Loucy (cell line): ENCODE measurements at regions not wholly inside any gene's neighbourhood (a gene's known extent, or its start where the extent isn't known, plus 50 kb on each side); places are given as distances from the start of the nearest gene placed in this dataset.

ENCODE experiments used
- EZH2phosphoT487 ChIP-seq: fragments of 200-600 bp; IDR thresholded peaks from 2 replicates; pipeline ENCODE4 v1.6.1; 2018; ENCODE audit warnings: antibody characterized with exemption, mild to moderate bottlenecking, moderate library complexity, borderline replicate concordance
- TF ChIP-seq, protein P1 (sequence below): fragments of 200-600 bp; sonication (generic); conservative IDR thresholded peaks from 2 replicates; pipeline ENCODE4 v1.5.1; 2014; ENCODE audit warnings: mild to moderate bottlenecking, antibody characterized with exemption, low read length

DNA sequence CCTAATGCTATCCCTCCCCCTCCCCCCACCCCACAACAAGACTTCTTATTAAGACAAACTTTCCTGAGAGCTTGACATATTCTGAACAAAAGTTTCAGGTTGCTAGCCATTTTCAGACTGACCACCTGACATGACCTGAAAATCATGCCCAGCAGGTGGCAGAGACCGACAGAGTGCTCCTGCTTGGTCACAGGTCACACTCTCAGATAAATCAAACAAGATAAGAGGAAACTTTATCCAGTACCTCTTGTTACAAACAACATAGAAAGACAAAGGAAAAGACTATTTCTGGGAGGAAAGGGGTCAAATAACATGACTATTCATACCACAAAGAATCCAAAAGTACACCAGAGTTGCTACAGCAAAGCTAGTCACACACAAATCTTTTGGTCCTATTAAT, 107.4 kb downstream of the TMEM200C start:
- TF ChIP-seq, protein P1, sequence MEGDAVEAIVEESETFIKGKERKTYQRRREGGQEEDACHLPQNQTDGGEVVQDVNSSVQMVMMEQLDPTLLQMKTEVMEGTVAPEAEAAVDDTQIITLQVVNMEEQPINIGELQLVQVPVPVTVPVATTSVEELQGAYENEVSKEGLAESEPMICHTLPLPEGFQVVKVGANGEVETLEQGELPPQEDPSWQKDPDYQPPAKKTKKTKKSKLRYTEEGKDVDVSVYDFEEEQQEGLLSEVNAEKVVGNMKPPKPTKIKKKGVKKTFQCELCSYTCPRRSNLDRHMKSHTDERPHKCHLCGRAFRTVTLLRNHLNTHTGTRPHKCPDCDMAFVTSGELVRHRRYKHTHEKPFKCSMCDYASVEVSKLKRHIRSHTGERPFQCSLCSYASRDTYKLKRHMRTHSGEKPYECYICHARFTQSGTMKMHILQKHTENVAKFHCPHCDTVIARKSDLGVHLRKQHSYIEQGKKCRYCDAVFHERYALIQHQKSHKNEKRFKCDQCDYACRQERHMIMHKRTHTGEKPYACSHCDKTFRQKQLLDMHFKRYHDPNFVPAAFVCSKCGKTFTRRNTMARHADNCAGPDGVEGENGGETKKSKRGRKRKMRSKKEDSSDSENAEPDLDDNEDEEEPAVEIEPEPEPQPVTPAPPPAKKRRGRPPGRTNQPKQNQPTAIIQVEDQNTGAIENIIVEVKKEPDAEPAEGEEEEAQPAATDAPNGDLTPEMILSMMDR = no peak
- no peak for TF ChIP-seq EZH2phosphoT487
